Omental fat pad (tissue), 3 donors: ENCODE measurements at regions not wholly inside any gene's neighbourhood (a gene's known extent, or its start where the extent isn't known, plus 50 kb on each side); places are given as distances from the start of the nearest gene placed in this dataset. TPM values are rescaled to one million over a fixed set of nuclear protein-coding genes. Genes with fewer than 3 reads are reported as not detected.

Experiments
- ATAC-seq: fragments of 150-250 bp; one replicate; pipeline ENCODE4 v1.9.1; 2016; ENCODE audit warnings: mild to moderate bottlenecking, moderate library complexity; ENCODE audit not compliant: low FRiP score
- DNase-seq: peaks from one replicate; pipeline ENCODE4 v3.0.0-alpha.2; 2019; ENCODE audit warnings: low spot score
- CTCF ChIP-seq, 3 donors: fragments of 450-650 bp; IDR thresholded peaks; one replicate each; pipeline ENCODE4 v1.5.1; 2016 to 2017; ENCODE audit warnings: antibody characterized with exemption in 3 of 3, mild to moderate bottlenecking in 3 of 3, moderate library complexity in 2 of 3
- small RNA-seq: library from RNA; depleted of rRNA; stranded (forward); fragments of <200 nt; gene quantifications from one replicate; pipeline ENCODE3, GENCODE V24; 2016

GRCh38 chr4:166670341-166670740 lies 564.0 kb downstream of the SPOCK3 start:
- no peak for DNase-seq
- ATAC-seq, result no peak
- no peak for TF ChIP-seq CTCF (IDR thresholded peaks at IDR 0.05)

- no peak for ATAC-seq
- no peak for DNase-seq
- no peak for TF ChIP-seq CTCF (IDR thresholded peaks at IDR 0.05)
Measured at GRCh38 chr4:166673911-166674310, 560.4 kb downstream of the SPOCK3 start.

GRCh38 chr4:166675411-166675810 lies 558.9 kb downstream of the SPOCK3 start:
- DNase-seq (no peak), ATAC-seq (no peak)
- no peak for TF ChIP-seq CTCF (IDR thresholded peaks at IDR 0.05)

GRCh38 chr4:166680796-166681195 lies 553.5 kb downstream of the SPOCK3 start:
- DNase-seq (no peak), ATAC-seq (no peak)
- TF ChIP-seq CTCF (IDR thresholded peaks at IDR 0.05), result no peak

- TF ChIP-seq CTCF (IDR thresholded peaks at IDR 0.05), result no peak
- no peak for ATAC-seq
Measured at GRCh38 chr4:166682200-166682599, 552.1 kb downstream of the SPOCK3 start.

More at GRCh38 chr4:166682200-166682599, 552.1 kb downstream of the SPOCK3 start:
- DNase-seq, result no peak

Small RNA genes lying in the stretch of these regions (small RNA-seq; reads per million reads assigned to genes)
- gene RF00019, result not detected
